ENCODE measurements at regions not wholly inside any gene's neighbourhood (a gene's known extent, or its start where the extent isn't known, plus 50 kb on each side); places are given as distances from the start of the nearest gene placed in this dataset.
"Not testable (repeated sequence)": the region's sequence is repeated elsewhere in the genome, so short reads cannot be mapped to it uniquely, and the experiment has no call there.

GRCh38 chr2:87486413-87486812 is 261.5 kb upstream of the PLGLB2 start:
- TF ChIP-seq CTCF (IDR thresholded peaks at IDR 0.05; ENCODE audit: insufficient read depth, low read length); REST (IDR thresholded peaks at IDR 0.05; ENCODE audit: insufficient replicate concordance, low read depth): not testable (repeated sequence)
